GM23338 (cell line): ENCODE measurements at regions not wholly inside any gene's neighbourhood (a gene's known extent, or its start where the extent isn't known, plus 50 kb on each side); places are given as distances from the start of the nearest gene placed in this dataset.

ENCODE experiments used
- ATAC-seq: fragments of 200-7000 bp; cut with Tn5 transposase; 3 replicates; pipeline ENCODE4 v1.9.1; 2020
- DNase-seq: peaks from one replicate; pipeline ENCODE4 v3.0.0-alpha.2; 2015; ENCODE audit warnings: low spot score
- H2AFZ ChIP-seq: fragments of 200-600 bp; sonication (generic); 2 replicates; pipeline ENCODE4 v1.8.0; 2016; ENCODE audit warnings: antibody characterized with exemption, mild to moderate bottlenecking, moderate library complexity
- H3F3A ChIP-seq: fragments of 200-600 bp; sonication (generic); replicated peaks from 2 replicates; pipeline ENCODE4 v1.8.0; 2017; ENCODE audit warnings: antibody characterized with exemption, mixed run types, low read depth
- H3K27ac ChIP-seq: fragments of 200-600 bp; sonication (generic); 2 replicates; pipeline ENCODE4 v1.6.1; 2016; ENCODE audit warnings: low read depth
- H3K27me3 ChIP-seq: fragments of 200-600 bp; sonication (generic); 2 replicates; pipeline ENCODE4 v1.8.0; 2016; ENCODE audit warnings: mild to moderate bottlenecking, mixed run types, moderate library complexity; ENCODE audit not compliant: insufficient read depth
- H3K36me3 ChIP-seq: fragments of 200-600 bp; sonication (generic); 2 replicates; pipeline ENCODE4 v1.8.0; 2016; ENCODE audit warnings: mild to moderate bottlenecking; ENCODE audit not compliant: insufficient read depth
- H3K4me1 ChIP-seq: fragments of 200-600 bp; sonication (generic); 2 replicates; pipeline ENCODE4 v1.8.0; 2016; ENCODE audit warnings: mild to moderate bottlenecking, moderate library complexity; ENCODE audit not compliant: insufficient read depth
- H3K4me2 ChIP-seq: fragments of 200-600 bp; sonication (generic); 2 replicates; pipeline ENCODE4 v1.7.1; 2017; ENCODE audit warnings: mixed run types
- H3K4me3 ChIP-seq: fragments of 200-600 bp; sonication (generic); 2 replicates; pipeline ENCODE4 v1.6.1; 2016; ENCODE audit warnings: mixed run types
- H3K79me2 ChIP-seq: fragments of 200-600 bp; sonication (generic); replicated peaks from 2 replicates; pipeline ENCODE4 v1.8.0; 2017; ENCODE audit warnings: mild to moderate bottlenecking; ENCODE audit not compliant: insufficient read depth
- H3K9me2 ChIP-seq: fragments of 200-600 bp; sonication (generic); 2 replicates; pipeline ENCODE4 v1.8.0; 2017; ENCODE audit not compliant: insufficient read depth
- H4K20me1 ChIP-seq: fragments of 200-600 bp; sonication (generic); replicated peaks from 2 replicates; pipeline ENCODE4 v1.8.0; 2017; ENCODE audit warnings: mild to moderate bottlenecking; ENCODE audit not compliant: insufficient read depth
- H3K27ac Mint-ChIP-seq: 2 replicates; pipeline ENCODE4 v1.8.0; 2020; ENCODE audit warnings: inconsistent platforms, mild to moderate bottlenecking, moderate library complexity, mixed read lengths
- H3K27me3 Mint-ChIP-seq: 3 replicates; pipeline ENCODE4 v1.8.0; 2022; ENCODE audit warnings: low read depth, mild to moderate bottlenecking, moderate library complexity, mixed read lengths, inconsistent platforms; ENCODE audit not compliant: insufficient read depth, poor library complexity
- H3K36me3 Mint-ChIP-seq: 3 replicates; pipeline ENCODE4 v1.8.0; 2021; ENCODE audit warnings: low read depth, mild to moderate bottlenecking, inconsistent platforms, moderate library complexity, mixed read lengths
- H3K4me1 Mint-ChIP-seq: 3 replicates; pipeline ENCODE4 v1.8.0; 2020; ENCODE audit warnings: mild to moderate bottlenecking, inconsistent platforms, mixed read lengths
- H3K4me3 Mint-ChIP-seq: 3 replicates; pipeline ENCODE4 v1.8.0; 2021; ENCODE audit warnings: moderate library complexity, mild to moderate bottlenecking, inconsistent platforms, mixed read lengths
- H3K9me3 Mint-ChIP-seq: 3 replicates; pipeline ENCODE4 v1.8.0; 2020; ENCODE audit warnings: moderate library complexity, mild to moderate bottlenecking, inconsistent platforms, mixed read lengths
- CREB1 ChIP-seq: fragments of 250-450 bp; sonication (Bioruptor Pico); IDR thresholded peaks from 2 replicates; pipeline ENCODE4 v1.5.0; 2020; ENCODE audit warnings: low read depth, mild to moderate bottlenecking, moderate library complexity
- EZH2 ChIP-seq: fragments of 200-600 bp; sonication (generic); IDR thresholded peaks from one replicate; pipeline ENCODE4 v1.8.0; 2017; ENCODE audit warnings: antibody characterized with exemption, mild to moderate bottlenecking, low read depth; ENCODE audit not compliant: unreplicated experiment
- EZH2phosphoT487 ChIP-seq: fragments of 200-600 bp; sonication (generic); IDR thresholded peaks from one replicate; pipeline ENCODE4 v1.8.1; 2018; ENCODE audit warnings: antibody characterized with exemption; ENCODE audit not compliant: unreplicated experiment
- JUNB ChIP-seq: IDR thresholded peaks from one replicate; pipeline ENCODE4 v1.6.1; 2016; ENCODE audit warnings: antibody characterized with exemption; ENCODE audit not compliant: unreplicated experiment
- NANOG ChIP-seq: IDR thresholded peaks from 2 replicates; pipeline ENCODE4 v1.6.1; 2016; ENCODE audit warnings: antibody characterized with exemption, borderline replicate concordance
- POLR2AphosphoS5 ChIP-seq: IDR thresholded peaks from 2 replicates; pipeline ENCODE4 v1.6.1; 2016; ENCODE audit warnings: antibody characterized with exemption, low read depth
- STAT1 ChIP-seq: IDR thresholded peaks from one replicate; pipeline ENCODE4 v1.6.1; 2016; ENCODE audit warnings: antibody characterized with exemption; ENCODE audit not compliant: unreplicated experiment
- ZNF114 ChIP-seq: fragments of 250-450 bp; sonication (Bioruptor Pico); IDR thresholded peaks from 2 replicates; pipeline ENCODE4 v1.5.0; 2020; ENCODE audit warnings: mild to moderate bottlenecking, moderate library complexity
- ZNF331 ChIP-seq: fragments of 250-450 bp; sonication (Bioruptor Pico); IDR thresholded peaks from 2 replicates; pipeline ENCODE4 v1.5.0; 2020; ENCODE audit warnings: low read depth, mild to moderate bottlenecking, moderate library complexity
- TF ChIP-seq, protein P1 (sequence below): fragments of 250-450 bp; sonication (Bioruptor Pico); IDR thresholded peaks from 2 replicates; pipeline ENCODE4 v1.5.0; 2020; ENCODE audit warnings: mild to moderate bottlenecking, moderate library complexity
- TF ChIP-seq, protein P2 (sequence below), 2 experiments: fragments of 200-600 bp in 1 of 2; sonication (generic) in 1 of 2; conservative IDR thresholded peaks; 2 replicates each; pipeline versions ENCODE4 v1.5.1 to v1.6.1; 2016 to 2017; ENCODE audit warnings: antibody characterized with exemption in 2 of 2, low read depth in 2 of 2, mild to moderate bottlenecking in 2 of 2, moderate library complexity in 1 of 2
- TF ChIP-seq, protein P3 (sequence below): IDR thresholded peaks from one replicate; pipeline ENCODE4 v1.6.1; 2018; ENCODE audit warnings: antibody characterized with exemption; ENCODE audit not compliant: unreplicated experiment
- TF ChIP-seq, protein P4 (sequence below): IDR thresholded peaks from 2 replicates; pipeline ENCODE4 v1.6.1; 2016; ENCODE audit warnings: antibody characterized with exemption

DNA sequence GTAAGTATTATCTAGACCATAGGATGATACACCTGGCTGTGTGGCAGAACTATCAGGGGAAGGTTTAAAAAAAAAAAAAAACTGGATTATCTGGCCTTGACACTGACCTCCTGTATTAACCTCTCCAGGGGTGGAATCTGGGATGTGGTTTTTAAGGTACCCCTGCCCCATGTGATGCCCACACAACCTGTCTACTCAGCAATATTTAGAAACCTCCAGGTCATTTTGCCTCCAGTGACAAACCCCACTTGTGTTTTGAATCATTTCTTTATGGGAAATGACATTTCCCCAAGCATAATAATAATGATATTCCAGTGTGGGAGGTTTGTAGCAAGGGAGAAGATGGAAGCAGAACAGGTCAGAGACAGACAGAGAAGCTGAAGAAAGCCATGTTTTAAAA is 179.1 kb downstream of the RSL24D1 start:
- TF ChIP-seq STAT1 (no peak), NANOG (no peak), JUNB (no peak), ZNF114 (no peak), EZH2phosphoT487 (no peak), ZNF331 (CRISPR knock-in tag) (no peak), EZH2 (no peak), POLR2AphosphoS5 (no peak), CREB1 (CRISPR knock-in tag) (no peak)
- TF ChIP-seq, protein P1, sequence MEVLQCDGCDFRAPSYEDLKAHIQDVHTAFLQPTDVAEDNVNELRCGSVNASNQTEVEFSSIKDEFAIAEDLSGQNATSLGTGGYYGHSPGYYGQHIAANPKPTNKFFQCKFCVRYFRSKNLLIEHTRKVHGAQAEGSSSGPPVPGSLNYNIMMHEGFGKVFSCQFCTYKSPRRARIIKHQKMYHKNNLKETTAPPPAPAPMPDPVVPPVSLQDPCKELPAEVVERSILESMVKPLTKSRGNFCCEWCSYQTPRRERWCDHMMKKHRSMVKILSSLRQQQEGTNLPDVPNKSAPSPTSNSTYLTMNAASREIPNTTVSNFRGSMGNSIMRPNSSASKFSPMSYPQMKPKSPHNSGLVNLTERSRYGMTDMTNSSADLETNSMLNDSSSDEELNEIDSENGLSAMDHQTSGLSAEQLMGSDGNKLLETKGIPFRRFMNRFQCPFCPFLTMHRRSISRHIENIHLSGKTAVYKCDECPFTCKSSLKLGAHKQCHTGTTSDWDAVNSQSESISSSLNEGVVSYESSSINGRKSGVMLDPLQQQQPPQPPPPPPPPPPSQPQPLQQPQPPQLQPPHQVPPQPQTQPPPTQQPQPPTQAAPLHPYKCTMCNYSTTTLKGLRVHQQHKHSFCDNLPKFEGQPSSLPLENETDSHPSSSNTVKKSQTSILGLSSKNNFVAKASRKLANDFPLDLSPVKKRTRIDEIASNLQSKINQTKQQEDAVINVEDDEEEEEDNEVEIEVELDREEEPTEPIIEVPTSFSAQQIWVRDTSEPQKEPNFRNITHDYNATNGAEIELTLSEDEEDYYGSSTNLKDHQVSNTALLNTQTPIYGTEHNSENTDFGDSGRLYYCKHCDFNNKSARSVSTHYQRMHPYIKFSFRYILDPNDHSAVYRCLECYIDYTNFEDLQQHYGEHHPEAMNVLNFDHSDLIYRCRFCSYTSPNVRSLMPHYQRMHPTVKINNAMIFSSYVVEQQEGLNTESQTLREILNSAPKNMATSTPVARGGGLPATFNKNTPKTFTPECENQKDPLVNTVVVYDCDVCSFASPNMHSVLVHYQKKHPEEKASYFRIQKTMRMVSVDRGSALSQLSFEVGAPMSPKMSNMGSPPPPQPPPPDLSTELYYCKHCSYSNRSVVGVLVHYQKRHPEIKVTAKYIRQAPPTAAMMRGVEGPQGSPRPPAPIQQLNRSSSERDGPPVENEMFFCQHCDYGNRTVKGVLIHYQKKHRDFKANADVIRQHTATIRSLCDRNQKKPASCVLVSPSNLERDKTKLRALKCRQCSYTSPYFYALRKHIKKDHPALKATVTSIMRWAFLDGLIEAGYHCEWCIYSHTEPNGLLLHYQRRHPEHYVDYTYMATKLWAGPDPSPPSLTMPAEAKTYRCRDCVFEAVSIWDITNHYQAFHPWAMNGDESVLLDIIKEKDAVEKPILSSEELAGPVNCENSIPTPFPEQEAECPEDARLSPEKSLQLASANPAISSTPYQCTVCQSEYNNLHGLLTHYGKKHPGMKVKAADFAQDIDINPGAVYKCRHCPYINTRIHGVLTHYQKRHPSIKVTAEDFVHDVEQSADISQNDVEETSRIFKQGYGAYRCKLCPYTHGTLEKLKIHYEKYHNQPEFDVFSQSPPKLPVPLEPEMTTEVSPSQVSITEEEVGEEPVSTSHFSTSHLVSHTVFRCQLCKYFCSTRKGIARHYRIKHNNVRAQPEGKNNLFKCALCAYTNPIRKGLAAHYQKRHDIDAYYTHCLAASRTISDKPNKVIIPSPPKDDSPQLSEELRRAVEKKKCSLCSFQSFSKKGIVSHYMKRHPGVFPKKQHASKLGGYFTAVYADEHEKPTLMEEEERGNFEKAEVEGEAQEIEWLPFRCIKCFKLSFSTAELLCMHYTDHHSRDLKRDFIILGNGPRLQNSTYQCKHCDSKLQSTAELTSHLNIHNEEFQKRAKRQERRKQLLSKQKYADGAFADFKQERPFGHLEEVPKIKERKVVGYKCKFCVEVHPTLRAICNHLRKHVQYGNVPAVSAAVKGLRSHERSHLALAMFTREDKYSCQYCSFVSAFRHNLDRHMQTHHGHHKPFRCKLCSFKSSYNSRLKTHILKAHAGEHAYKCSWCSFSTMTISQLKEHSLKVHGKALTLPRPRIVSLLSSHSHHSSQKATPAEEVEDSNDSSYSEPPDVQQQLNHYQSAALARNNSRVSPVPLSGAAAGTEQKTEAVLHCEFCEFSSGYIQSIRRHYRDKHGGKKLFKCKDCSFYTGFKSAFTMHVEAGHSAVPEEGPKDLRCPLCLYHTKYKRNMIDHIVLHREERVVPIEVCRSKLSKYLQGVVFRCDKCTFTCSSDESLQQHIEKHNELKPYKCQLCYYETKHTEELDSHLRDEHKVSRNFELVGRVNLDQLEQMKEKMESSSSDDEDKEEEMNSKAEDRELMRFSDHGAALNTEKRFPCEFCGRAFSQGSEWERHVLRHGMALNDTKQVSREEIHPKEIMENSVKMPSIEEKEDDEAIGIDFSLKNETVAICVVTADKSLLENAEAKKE (CRISPR knock-in tag): no peak
- TF ChIP-seq, protein P2, sequence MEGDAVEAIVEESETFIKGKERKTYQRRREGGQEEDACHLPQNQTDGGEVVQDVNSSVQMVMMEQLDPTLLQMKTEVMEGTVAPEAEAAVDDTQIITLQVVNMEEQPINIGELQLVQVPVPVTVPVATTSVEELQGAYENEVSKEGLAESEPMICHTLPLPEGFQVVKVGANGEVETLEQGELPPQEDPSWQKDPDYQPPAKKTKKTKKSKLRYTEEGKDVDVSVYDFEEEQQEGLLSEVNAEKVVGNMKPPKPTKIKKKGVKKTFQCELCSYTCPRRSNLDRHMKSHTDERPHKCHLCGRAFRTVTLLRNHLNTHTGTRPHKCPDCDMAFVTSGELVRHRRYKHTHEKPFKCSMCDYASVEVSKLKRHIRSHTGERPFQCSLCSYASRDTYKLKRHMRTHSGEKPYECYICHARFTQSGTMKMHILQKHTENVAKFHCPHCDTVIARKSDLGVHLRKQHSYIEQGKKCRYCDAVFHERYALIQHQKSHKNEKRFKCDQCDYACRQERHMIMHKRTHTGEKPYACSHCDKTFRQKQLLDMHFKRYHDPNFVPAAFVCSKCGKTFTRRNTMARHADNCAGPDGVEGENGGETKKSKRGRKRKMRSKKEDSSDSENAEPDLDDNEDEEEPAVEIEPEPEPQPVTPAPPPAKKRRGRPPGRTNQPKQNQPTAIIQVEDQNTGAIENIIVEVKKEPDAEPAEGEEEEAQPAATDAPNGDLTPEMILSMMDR (conservative IDR thresholded peaks at IDR 0.05; ENCODE audit: low read depth in 2 of 2): no peak
- TF ChIP-seq, protein P3, sequence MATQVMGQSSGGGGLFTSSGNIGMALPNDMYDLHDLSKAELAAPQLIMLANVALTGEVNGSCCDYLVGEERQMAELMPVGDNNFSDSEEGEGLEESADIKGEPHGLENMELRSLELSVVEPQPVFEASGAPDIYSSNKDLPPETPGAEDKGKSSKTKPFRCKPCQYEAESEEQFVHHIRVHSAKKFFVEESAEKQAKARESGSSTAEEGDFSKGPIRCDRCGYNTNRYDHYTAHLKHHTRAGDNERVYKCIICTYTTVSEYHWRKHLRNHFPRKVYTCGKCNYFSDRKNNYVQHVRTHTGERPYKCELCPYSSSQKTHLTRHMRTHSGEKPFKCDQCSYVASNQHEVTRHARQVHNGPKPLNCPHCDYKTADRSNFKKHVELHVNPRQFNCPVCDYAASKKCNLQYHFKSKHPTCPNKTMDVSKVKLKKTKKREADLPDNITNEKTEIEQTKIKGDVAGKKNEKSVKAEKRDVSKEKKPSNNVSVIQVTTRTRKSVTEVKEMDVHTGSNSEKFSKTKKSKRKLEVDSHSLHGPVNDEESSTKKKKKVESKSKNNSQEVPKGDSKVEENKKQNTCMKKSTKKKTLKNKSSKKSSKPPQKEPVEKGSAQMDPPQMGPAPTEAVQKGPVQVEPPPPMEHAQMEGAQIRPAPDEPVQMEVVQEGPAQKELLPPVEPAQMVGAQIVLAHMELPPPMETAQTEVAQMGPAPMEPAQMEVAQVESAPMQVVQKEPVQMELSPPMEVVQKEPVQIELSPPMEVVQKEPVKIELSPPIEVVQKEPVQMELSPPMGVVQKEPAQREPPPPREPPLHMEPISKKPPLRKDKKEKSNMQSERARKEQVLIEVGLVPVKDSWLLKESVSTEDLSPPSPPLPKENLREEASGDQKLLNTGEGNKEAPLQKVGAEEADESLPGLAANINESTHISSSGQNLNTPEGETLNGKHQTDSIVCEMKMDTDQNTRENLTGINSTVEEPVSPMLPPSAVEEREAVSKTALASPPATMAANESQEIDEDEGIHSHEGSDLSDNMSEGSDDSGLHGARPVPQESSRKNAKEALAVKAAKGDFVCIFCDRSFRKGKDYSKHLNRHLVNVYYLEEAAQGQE: no peak
- TF ChIP-seq, protein P4, sequence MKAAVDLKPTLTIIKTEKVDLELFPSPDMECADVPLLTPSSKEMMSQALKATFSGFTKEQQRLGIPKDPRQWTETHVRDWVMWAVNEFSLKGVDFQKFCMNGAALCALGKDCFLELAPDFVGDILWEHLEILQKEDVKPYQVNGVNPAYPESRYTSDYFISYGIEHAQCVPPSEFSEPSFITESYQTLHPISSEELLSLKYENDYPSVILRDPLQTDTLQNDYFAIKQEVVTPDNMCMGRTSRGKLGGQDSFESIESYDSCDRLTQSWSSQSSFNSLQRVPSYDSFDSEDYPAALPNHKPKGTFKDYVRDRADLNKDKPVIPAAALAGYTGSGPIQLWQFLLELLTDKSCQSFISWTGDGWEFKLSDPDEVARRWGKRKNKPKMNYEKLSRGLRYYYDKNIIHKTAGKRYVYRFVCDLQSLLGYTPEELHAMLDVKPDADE: no peak
- Histone ChIP-seq H3F3A (no peaks in the 10 kb centered on the region), H3K4me1 (no peaks in the 10 kb centered on the region), H3K27me3 (no peaks in the 10 kb centered on the region), H3K4me2 (no peak overlapping the region), H3K36me3 (peaks cover 3% of the 10 kb centered on the region; the same call in 1 of the 2 replicates), H3K79me2 (no peaks in the 10 kb centered on the region), H2AFZ (no peak overlapping the region), H3K4me3 (no peak overlapping the region), H4K20me1 (no peaks in the 10 kb centered on the region), H3K27ac (no peak overlapping the region), H3K9me2 (no peaks in the 10 kb centered on the region)
- no peak for DNase-seq
- H3K4me3 Mint-ChIP-seq: no peak overlapping the region
- H3K9me3 Mint-ChIP-seq: peaks cover 40% of the 10 kb centered on the region
- H3K27ac Mint-ChIP-seq: no peak overlapping the region
- H3K4me1 Mint-ChIP-seq: peaks cover 3% of the 10 kb centered on the region; the same call in 1 of the 3 replicates
- H3K36me3 Mint-ChIP-seq: no peaks in the 10 kb centered on the region; the same call in 2 of the 3 replicates
- H3K27me3 Mint-ChIP-seq: peaks cover 2% of the 10 kb centered on the region
- no peak for ATAC-seq
